ENCODE measurements at regions not wholly inside any gene's neighbourhood (a gene's known extent, or its start where the extent isn't known, plus 50 kb on each side); places are given as distances from the start of the nearest gene placed in this dataset.

DNA sequence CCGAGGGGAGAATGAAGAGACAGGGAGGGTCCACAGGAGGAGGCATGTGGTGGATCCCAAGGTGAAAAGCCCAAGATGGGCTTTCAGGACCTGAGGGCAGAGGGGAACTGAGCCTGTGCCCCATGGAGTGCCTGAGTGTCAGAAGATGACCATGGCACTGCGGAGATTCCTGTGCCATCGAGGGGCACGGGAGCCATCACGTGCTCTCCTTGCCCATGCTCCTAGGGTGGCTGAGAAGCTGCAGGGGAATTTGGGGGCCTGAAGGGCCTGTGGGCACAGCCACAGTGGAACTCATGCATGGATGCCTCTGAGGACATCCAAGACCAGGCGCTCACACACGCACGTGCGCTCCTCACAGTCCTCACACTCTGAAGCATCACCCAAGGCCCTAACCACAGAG lies 56.1 kb upstream of the GLI2 start:
- CTCF ChIA-PET = interaction anchor here in 1 of 2 donors (0.5 to 1.0 kb wide), 2 partner anchors 577 to 937 kb away, joined by 3 to 4 read pairs; no protein-coding TSS in a partner anchor
- Mint-ChIP-seq H3K27ac (no peak overlapping the region), H3K36me3 (no peaks in the 10 kb centered on the region), H3K4me3 (no peak overlapping the region), H3K9me3 (no peaks in the 10 kb centered on the region), H3K27me3 (peaks cover 14 to 33% of the 10 kb centered on the region in 2 donors), H3K4me1 (peaks cover 1 to 6% (median 4%) of the 10 kb centered on the region in 3 donors)
- Histone ChIP-seq H3K9me3 (no peaks in the 10 kb centered on the region), H3K27me3 (replicated peaks in 1 of 2; ENCODE audit: control insufficient read depth in 2 of 2, extremely low read depth in 1 of 2, insufficient read depth in 2 of 2, low read length in 1 of 2) (peaks cover 0 to 41% of the 10 kb centered on the region in 2 experiments), H3K27ac (ENCODE audit: low read length) (no peak overlapping the region), H3K36me3 (ENCODE audit: control insufficient read depth in 2 of 2, extremely low read depth in 1 of 2, insufficient read depth in 1 of 2, low read length in 1 of 2) (no peaks in the 10 kb centered on the region), H3K4me1 (ENCODE audit: control insufficient read depth in 1 of 2, extremely low read depth in 1 of 2, insufficient read depth in 2 of 2, low read length in 2 of 2) (peaks cover 0 to 12% of the 10 kb centered on the region in 2 experiments), H3K4me3 (ENCODE audit: control insufficient read depth in 1 of 2, extremely low read depth in 1 of 2, low read length in 1 of 2) (no peak overlapping the region)
- no peak for DNase-seq
- 97% methylated on average over 8 of the region's 9 CpGs for WGBS (ENCODE audit: insufficient coverage)
- POLR2A ChIA-PET = no interaction called here
- no peak for ATAC-seq (replicated peaks in 1 of 4)

DNA sequence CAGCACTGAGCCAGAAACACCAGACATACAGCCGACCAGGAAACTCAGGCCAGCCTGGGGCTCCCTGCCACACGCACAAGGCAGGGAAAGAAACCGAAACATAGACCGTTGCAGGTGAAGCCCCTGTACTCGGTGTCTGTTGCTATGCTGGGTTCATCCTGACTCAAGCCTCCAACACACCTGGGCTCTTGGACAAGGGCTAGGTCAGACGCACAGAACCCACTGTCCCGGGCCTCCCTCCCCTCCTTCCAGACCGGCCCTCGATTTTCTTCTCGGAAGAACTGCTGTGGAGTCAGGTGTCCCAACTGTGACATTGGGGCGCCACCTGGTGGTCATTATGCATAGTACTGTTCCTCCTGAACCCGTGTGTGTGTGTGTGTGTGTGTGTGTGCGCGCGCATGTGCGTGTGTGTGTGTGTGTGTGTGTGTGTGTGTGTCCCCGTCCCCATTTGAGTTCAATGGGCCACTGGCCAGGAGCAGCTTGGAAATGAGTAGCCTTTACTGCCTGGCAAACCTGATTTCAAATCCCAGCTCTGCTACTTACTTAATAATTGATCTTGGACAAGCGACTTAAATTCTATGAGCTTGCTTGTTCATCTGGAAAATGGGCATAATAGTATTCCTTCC lies 55.4 kb upstream of the GLI2 start:
- peak overlapping the region in 2 of 3 donors; percentile 24 to 65 for H3K4me3 Mint-ChIP-seq
- ChIA-PET POLR2A (interaction anchor here in 1 of 2 donors (0.7 kb wide), 1 partner anchor 8 kb away, joined by 4 read pairs; no protein-coding TSS in a partner anchor), CTCF (interaction anchor here (0.5 to 2.3 kb wide), 18 partner anchors 10 to 1277 kb away, joined by 3 to 12 read pairs (median 4); no protein-coding TSS in a partner anchor)
- Histone ChIP-seq H3K4me3 (ENCODE audit: control insufficient read depth in 1 of 2, extremely low read depth in 1 of 2, low read length in 1 of 2) (no peak overlapping the region), H3K36me3 (ENCODE audit: control insufficient read depth in 2 of 2, extremely low read depth in 1 of 2, insufficient read depth in 1 of 2, low read length in 1 of 2) (no peaks in the 10 kb centered on the region), H3K27me3 (replicated peaks in 1 of 2; ENCODE audit: control insufficient read depth in 2 of 2, extremely low read depth in 1 of 2, insufficient read depth in 2 of 2, low read length in 1 of 2) (peaks cover 0 to 38% of the 10 kb centered on the region in 2 experiments), H3K4me1 (ENCODE audit: control insufficient read depth in 1 of 2, extremely low read depth in 1 of 2, insufficient read depth in 2 of 2, low read length in 2 of 2) (peaks cover 0 to 10% of the 10 kb centered on the region in 2 experiments), H3K9me3 (no peaks in the 10 kb centered on the region), H3K27ac (ENCODE audit: low read length) (no peak overlapping the region)
- H3K36me3 Mint-ChIP-seq = no peaks in the 10 kb centered on the region
- peak; percentile 19 to 83 (median 60) for DNase-seq
- peak; percentile 57 to 78 (median 66) for ATAC-seq (replicated peaks in 1 of 4)
- H3K27me3 Mint-ChIP-seq = peaks cover 17 to 31% of the 10 kb centered on the region in 2 donors
- 66% methylated on average over 6 of the region's 18 CpGs for WGBS (ENCODE audit: insufficient coverage)
- H3K27ac Mint-ChIP-seq = no peak overlapping the region
- no peaks in the 10 kb centered on the region for H3K9me3 Mint-ChIP-seq
- peaks cover 1 to 6% (median 4%) of the 10 kb centered on the region in 3 donors for H3K4me1 Mint-ChIP-seq

DNA sequence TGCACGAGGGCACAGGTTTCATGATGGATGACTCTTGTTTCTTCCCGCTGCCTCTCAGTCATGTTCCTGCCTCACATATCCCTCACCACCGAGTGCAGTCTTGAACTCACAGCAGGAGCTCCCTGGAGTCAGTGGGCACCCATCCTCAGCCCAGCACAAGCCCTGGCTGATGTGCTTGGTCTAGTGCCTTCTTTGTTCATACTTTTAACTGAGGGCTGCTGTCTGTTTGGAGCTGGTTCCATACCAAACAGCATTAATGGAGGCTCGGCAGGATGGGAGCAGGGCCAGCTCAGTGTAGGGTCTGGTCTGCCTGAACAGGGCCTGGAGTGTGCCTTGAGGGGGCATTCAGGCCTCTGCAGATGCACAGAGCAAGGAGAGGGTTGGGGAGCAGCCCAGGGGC lies 54.5 kb upstream of the GLI2 start:
- H3K27me3 ChIP-seq (replicated peaks in 1 of 2; ENCODE audit: control insufficient read depth in 2 of 2, extremely low read depth in 1 of 2, insufficient read depth in 2 of 2, low read length in 1 of 2) = peaks cover 0 to 31% of the 10 kb centered on the region in 2 experiments
- H3K36me3 Mint-ChIP-seq = no peaks in the 10 kb centered on the region
- H3K4me1 Mint-ChIP-seq = peaks cover 0 to 6% (median 2%) of the 10 kb centered on the region in 3 donors
- H3K4me3 ChIP-seq (ENCODE audit: control insufficient read depth in 1 of 2, extremely low read depth in 1 of 2, low read length in 1 of 2) = no peak overlapping the region
- no peak for DNase-seq
- no peak overlapping the region for H3K27ac Mint-ChIP-seq
- CTCF ChIA-PET = interaction anchor here (0.6 to 2.3 kb wide), 11 partner anchors 9 to 1040 kb away, joined by 3 to 12 read pairs (median 4); no protein-coding TSS in a partner anchor
- H3K36me3 ChIP-seq (ENCODE audit: control insufficient read depth in 2 of 2, extremely low read depth in 1 of 2, insufficient read depth in 1 of 2, low read length in 1 of 2) = no peaks in the 10 kb centered on the region
- no peak for ATAC-seq (replicated peaks in 1 of 4)
- H3K4me3 Mint-ChIP-seq = no peak overlapping the region
- H3K27me3 Mint-ChIP-seq = peaks cover 14 to 25% of the 10 kb centered on the region in 2 donors
- H3K9me3 ChIP-seq = no peaks in the 10 kb centered on the region
- peaks cover 0 to 4% of the 10 kb centered on the region in 2 experiments for H3K4me1 ChIP-seq (ENCODE audit: control insufficient read depth in 1 of 2, extremely low read depth in 1 of 2, insufficient read depth in 2 of 2, low read length in 2 of 2)
- H3K27ac ChIP-seq (ENCODE audit: low read length) = no peak overlapping the region
- POLR2A ChIA-PET = interaction anchor here in 1 of 2 donors (0.7 kb wide), 1 partner anchor 7 kb away, joined by 4 read pairs; no protein-coding TSS in a partner anchor
- WGBS (ENCODE audit: insufficient coverage) = 52% methylated on average over 3 of the region's 4 CpGs
- no peaks in the 10 kb centered on the region for H3K9me3 Mint-ChIP-seq

DNA sequence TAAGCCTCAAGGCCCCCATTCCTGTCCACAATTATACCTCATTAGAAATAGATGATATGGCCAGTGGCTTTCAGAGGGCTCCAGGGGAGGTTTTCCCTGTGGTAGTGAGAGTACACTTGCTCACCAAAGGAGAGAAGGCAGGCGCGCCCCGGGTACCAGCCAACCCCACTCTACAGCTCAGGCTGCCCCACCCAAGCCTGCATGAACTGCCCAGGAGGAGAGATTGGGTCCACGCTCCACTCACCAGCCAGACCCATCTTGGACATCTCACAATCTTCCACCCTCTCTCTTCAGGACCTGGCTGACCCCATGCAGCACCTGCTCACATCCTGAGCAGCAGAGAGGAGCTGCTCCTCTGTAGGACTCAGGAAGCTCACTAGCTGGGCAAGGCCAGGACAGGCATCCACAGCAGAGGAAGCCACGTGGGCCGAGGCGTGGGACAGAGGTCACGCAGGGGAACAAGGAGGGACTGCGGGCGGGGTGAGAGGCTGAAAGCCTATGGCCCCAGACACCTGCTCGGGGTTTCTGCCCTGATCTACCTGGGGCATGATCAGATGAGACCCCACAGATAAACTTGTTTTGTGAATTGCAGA lies 53.9 kb upstream of the GLI2 start:
- no peak for ATAC-seq (replicated peaks in 1 of 4)
- WGBS (ENCODE audit: insufficient coverage) = 73% methylated on average over 8 of the region's 11 CpGs
- POLR2A ChIA-PET = no interaction called here
- CTCF ChIA-PET = interaction anchor here (0.6 to 2.3 kb wide), 6 partner anchors 8 to 1040 kb away, joined by 3 to 12 read pairs (median 3); no protein-coding TSS in a partner anchor
- H3K9me3 ChIP-seq = no peaks in the 10 kb centered on the region
- no peaks in the 10 kb centered on the region for H3K36me3 ChIP-seq (ENCODE audit: control insufficient read depth in 2 of 2, extremely low read depth in 1 of 2, insufficient read depth in 1 of 2, low read length in 1 of 2)
- Mint-ChIP-seq H3K4me3 (no peak overlapping the region), H3K27me3 (peaks cover 14 to 23% of the 10 kb centered on the region in 2 donors), H3K4me1 (peaks cover 0 to 6% (median 2%) of the 10 kb centered on the region in 3 donors), H3K27ac (no peak overlapping the region), H3K9me3 (no peaks in the 10 kb centered on the region), H3K36me3 (no peaks in the 10 kb centered on the region)
- peaks cover 0 to 31% of the 10 kb centered on the region in 2 experiments for H3K27me3 ChIP-seq (replicated peaks in 1 of 2; ENCODE audit: control insufficient read depth in 2 of 2, extremely low read depth in 1 of 2, insufficient read depth in 2 of 2, low read length in 1 of 2)
- peaks cover 0 to 4% of the 10 kb centered on the region in 2 experiments for H3K4me1 ChIP-seq (ENCODE audit: control insufficient read depth in 1 of 2, extremely low read depth in 1 of 2, insufficient read depth in 2 of 2, low read length in 2 of 2)
- H3K4me3 ChIP-seq (ENCODE audit: control insufficient read depth in 1 of 2, extremely low read depth in 1 of 2, low read length in 1 of 2) = no peak overlapping the region
- no peak for DNase-seq
- no peak overlapping the region for H3K27ac ChIP-seq (ENCODE audit: low read length)

DNA sequence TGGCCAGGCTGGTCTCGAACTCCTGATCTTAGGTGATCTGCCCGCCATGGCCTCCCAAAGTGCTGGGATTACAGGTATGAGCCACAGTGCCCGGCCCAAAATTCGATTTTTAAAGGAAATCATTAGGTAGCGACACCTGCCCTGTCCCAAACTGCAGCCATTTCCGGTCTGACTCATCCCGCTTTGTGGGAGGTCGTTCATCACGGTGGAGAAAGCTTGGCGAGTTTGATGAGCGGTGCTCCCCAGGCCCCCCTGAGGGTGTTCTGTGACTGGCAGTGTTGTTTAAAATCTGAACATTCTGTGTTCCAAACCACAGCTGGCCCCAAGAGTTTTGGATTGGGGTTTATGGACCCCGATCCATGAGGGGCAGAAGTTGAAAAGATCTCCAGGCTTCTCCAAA lies 53.0 kb upstream of the GLI2 start:
- CTCF ChIA-PET = interaction anchor here (0.7 kb wide), 2 partner anchors 11 to 340 kb away, joined by 3 read pairs; no protein-coding TSS in a partner anchor

GRCh38 chr2:120683081-120683480 lies 52.6 kb upstream of the GLI2 start:
- H3K4me1 Mint-ChIP-seq = peaks cover 0 to 6% (median 2%) of the 10 kb centered on the region in 3 donors
- no peak for DNase-seq
- Histone ChIP-seq H3K36me3 (ENCODE audit: control insufficient read depth in 2 of 2, extremely low read depth in 1 of 2, insufficient read depth in 1 of 2, low read length in 1 of 2) (no peaks in the 10 kb centered on the region), H3K9me3 (no peaks in the 10 kb centered on the region), H3K4me3 (ENCODE audit: control insufficient read depth in 1 of 2, extremely low read depth in 1 of 2, low read length in 1 of 2) (no peak overlapping the region), H3K27ac (ENCODE audit: low read length) (no peak overlapping the region), H3K27me3 (replicated peaks in 1 of 2; ENCODE audit: control insufficient read depth in 2 of 2, extremely low read depth in 1 of 2, insufficient read depth in 2 of 2, low read length in 1 of 2) (peaks cover 3 to 31% of the 10 kb centered on the region in 2 experiments), H3K4me1 (ENCODE audit: control insufficient read depth in 1 of 2, extremely low read depth in 1 of 2, insufficient read depth in 2 of 2, low read length in 2 of 2) (peaks cover 0 to 4% of the 10 kb centered on the region in 2 experiments)
- H3K36me3 Mint-ChIP-seq = no peaks in the 10 kb centered on the region
- peaks cover 17 to 19% of the 10 kb centered on the region in 2 donors for H3K27me3 Mint-ChIP-seq
- ChIA-PET POLR2A (no interaction called here), CTCF (interaction anchor here in 1 of 2 donors (0.6 kb wide), 1 partner anchor 8 kb away, joined by 3 read pairs; no protein-coding TSS in a partner anchor)
- H3K4me3 Mint-ChIP-seq = no peak overlapping the region
- H3K9me3 Mint-ChIP-seq = peaks cover 0 to 5% (median 0%) of the 10 kb centered on the region in 3 donors
- ATAC-seq (replicated peaks in 1 of 4) = no peak
- WGBS (ENCODE audit: insufficient coverage) = 54% methylated on average over 4 of the region's 6 CpGs
- no peak overlapping the region for H3K27ac Mint-ChIP-seq

More for the DNA sequence above, 53.0 kb upstream of the GLI2 start:
- H3K27ac ChIP-seq (ENCODE audit: low read length) = no peak overlapping the region
- H3K4me1 Mint-ChIP-seq = peaks cover 0 to 6% (median 2%) of the 10 kb centered on the region in 3 donors
- ATAC-seq (replicated peaks in 1 of 4) (no peak), DNase-seq (no peak)
- H3K4me1 ChIP-seq (ENCODE audit: control insufficient read depth in 1 of 2, extremely low read depth in 1 of 2, insufficient read depth in 2 of 2, low read length in 2 of 2) = peaks cover 0 to 4% of the 10 kb centered on the region in 2 experiments
- H3K9me3 Mint-ChIP-seq = peaks cover 0 to 5% (median 0%) of the 10 kb centered on the region in 3 donors
- H3K27me3 Mint-ChIP-seq = peaks cover 19 to 20% of the 10 kb centered on the region in 2 donors
- no peaks in the 10 kb centered on the region for H3K36me3 Mint-ChIP-seq
- H3K9me3 ChIP-seq = no peaks in the 10 kb centered on the region
- H3K27me3 ChIP-seq (replicated peaks in 1 of 2; ENCODE audit: control insufficient read depth in 2 of 2, extremely low read depth in 1 of 2, insufficient read depth in 2 of 2, low read length in 1 of 2) = peaks cover 3 to 31% of the 10 kb centered on the region in 2 experiments
- no peak overlapping the region for H3K4me3 ChIP-seq (ENCODE audit: control insufficient read depth in 1 of 2, extremely low read depth in 1 of 2, low read length in 1 of 2)
- no peak overlapping the region for H3K27ac Mint-ChIP-seq
- 72% methylated on average over 11 of the region's 12 CpGs for WGBS (ENCODE audit: insufficient coverage)
- POLR2A ChIA-PET = no interaction called here
- no peak overlapping the region for H3K4me3 Mint-ChIP-seq
- no peaks in the 10 kb centered on the region for H3K36me3 ChIP-seq (ENCODE audit: control insufficient read depth in 2 of 2, extremely low read depth in 1 of 2, insufficient read depth in 1 of 2, low read length in 1 of 2)

All from T-cell (primary cell).